Effector memory CD4-positive, alpha-beta T cell (primary cell): ENCODE measurements at regions not wholly inside any gene's neighbourhood (a gene's known extent, or its start where the extent isn't known, plus 50 kb on each side); places are given as distances from the start of the nearest gene placed in this dataset.

Experiments
- DNase-seq, 3 donors: peaks; one replicate each; pipeline ENCODE4 v3.0.0-alpha.2; 2020
- H3K27ac ChIP-seq: 2 replicates; pipeline ENCODE4 v1.7.0; 2013; ENCODE audit warnings: mild to moderate bottlenecking, low read length, moderate library complexity; ENCODE audit not compliant: insufficient read depth, poor library complexity, severe bottlenecking
- H3K27me3 ChIP-seq: replicated peaks from 2 replicates; pipeline ENCODE4 v1.7.0; 2013; ENCODE audit warnings: mild to moderate bottlenecking, low read length; ENCODE audit not compliant: insufficient read depth, control insufficient read depth, poor library complexity, severe bottlenecking
- H3K36me3 ChIP-seq: 2 replicates; pipeline ENCODE4 v1.7.0; 2013; ENCODE audit warnings: mild to moderate bottlenecking, low read length, moderate library complexity; ENCODE audit not compliant: control insufficient read depth, insufficient read depth
- H3K4me1 ChIP-seq: 2 replicates; pipeline ENCODE4 v1.7.0; 2013; ENCODE audit warnings: low read length, mild to moderate bottlenecking; ENCODE audit not compliant: control insufficient read depth, insufficient read depth, poor library complexity, severe bottlenecking
- H3K4me3 ChIP-seq: 2 replicates; pipeline ENCODE4 v1.7.0; 2013; ENCODE audit warnings: low read length, low read depth, mild to moderate bottlenecking; ENCODE audit not compliant: insufficient read depth, poor library complexity, severe bottlenecking
- H3K9me3 ChIP-seq: 2 replicates; pipeline ENCODE4 v1.7.0; 2013; ENCODE audit warnings: mild to moderate bottlenecking, low read length, moderate library complexity; ENCODE audit not compliant: control insufficient read depth

DNA sequence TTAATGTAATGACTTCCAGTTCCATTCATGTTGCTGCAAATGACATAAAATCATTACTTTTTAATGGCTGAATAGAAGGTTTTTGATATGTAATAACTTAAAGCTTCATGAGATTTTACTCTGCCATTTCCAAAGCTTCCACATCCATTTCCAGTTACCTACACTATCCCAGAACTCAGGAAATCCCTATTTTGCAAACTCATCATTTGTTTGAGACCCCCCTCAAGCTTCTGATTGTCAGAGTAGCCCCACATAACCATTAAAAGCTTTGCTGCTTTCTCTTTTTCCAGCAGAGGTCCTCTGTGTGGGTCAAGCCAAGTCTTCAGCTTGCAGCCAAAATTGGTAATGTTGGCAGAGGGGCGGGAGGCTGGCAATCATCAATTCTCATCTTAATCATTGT lies 50.6 kb upstream of the IL1R1 start:
- H3K9me3 ChIP-seq: no peaks in the 10 kb centered on the region
- H3K27me3 ChIP-seq: no peaks in the 10 kb centered on the region
- no peaks in the 10 kb centered on the region for H3K4me1 ChIP-seq
- no peak overlapping the region for H3K27ac ChIP-seq
- no peak for DNase-seq
- H3K4me3 ChIP-seq: no peak overlapping the region
- H3K36me3 ChIP-seq: no peaks in the 10 kb centered on the region

DNA sequence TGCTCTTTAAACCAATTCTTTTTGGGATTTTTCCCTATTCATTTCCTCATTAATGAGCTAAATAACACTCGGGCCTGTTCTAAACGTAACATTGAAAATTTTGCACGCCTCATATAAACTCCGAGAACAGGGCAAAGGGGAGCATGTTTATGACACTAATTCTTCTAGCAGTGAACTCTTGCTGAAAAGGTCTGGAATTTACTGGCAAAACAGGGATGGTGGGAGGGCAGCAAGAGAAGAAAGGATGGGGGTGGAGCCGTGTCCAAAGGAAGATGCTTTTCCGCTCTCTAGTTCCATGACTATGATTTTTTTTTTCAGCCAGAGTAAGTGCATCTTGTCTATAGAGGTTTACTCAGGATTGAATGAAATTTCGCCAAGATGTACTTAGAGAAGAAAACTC lies 50.0 kb upstream of the IL1R1 start:
- no peaks in the 10 kb centered on the region for H3K36me3 ChIP-seq
- H3K27me3 ChIP-seq: no peaks in the 10 kb centered on the region
- no peaks in the 10 kb centered on the region for H3K9me3 ChIP-seq
- H3K4me1 ChIP-seq: no peaks in the 10 kb centered on the region
- H3K27ac ChIP-seq: no peak overlapping the region
- DNase-seq: no peak
- no peak overlapping the region for H3K4me3 ChIP-seq
